Trophoblast cell (in vitro differentiated cells and primary cell): ENCODE measurements at regions not wholly inside any gene's neighbourhood (a gene's known extent, or its start where the extent isn't known, plus 50 kb on each side); places are given as distances from the start of the nearest gene placed in this dataset.

Source experiments
- DNase-seq, 2 donors: peaks; one replicate each; pipeline ENCODE4 v3.0.0-alpha.2; 2016
- H2AFZ ChIP-seq: 2 replicates; pipeline ENCODE4 v1.6.1; 2013; ENCODE audit warnings: low read length, moderate library complexity, mild to moderate bottlenecking; ENCODE audit not compliant: insufficient read depth, poor library complexity
- H2AK5ac ChIP-seq: 2 replicates; pipeline ENCODE4 v1.6.1; 2013; ENCODE audit warnings: mild to moderate bottlenecking, low read length
- H2BK120ac ChIP-seq: 2 replicates; pipeline ENCODE4 v1.6.1; 2013; ENCODE audit warnings: low read length, mild to moderate bottlenecking, moderate library complexity; ENCODE audit not compliant: insufficient read depth, poor library complexity
- H2BK12ac ChIP-seq: 2 replicates; pipeline ENCODE4 v1.6.1; 2013; ENCODE audit warnings: mild to moderate bottlenecking, low read length, moderate library complexity
- H2BK5ac ChIP-seq: 2 replicates; pipeline ENCODE4 v1.6.1; 2013; ENCODE audit warnings: low read length, low read depth, moderate library complexity, mild to moderate bottlenecking; ENCODE audit not compliant: poor library complexity
- H3K14ac ChIP-seq: 2 replicates; pipeline ENCODE4 v1.6.1; 2013; ENCODE audit warnings: mild to moderate bottlenecking, low read length
- H3K18ac ChIP-seq: 2 replicates; pipeline ENCODE4 v1.6.1; 2013; ENCODE audit warnings: mild to moderate bottlenecking, low read length
- H3K23ac ChIP-seq: 2 replicates; pipeline ENCODE4 v1.6.1; 2013; ENCODE audit warnings: low read length
- H3K27ac ChIP-seq: 2 replicates; pipeline ENCODE4 v1.5.1; 2013; ENCODE audit warnings: low read depth, mild to moderate bottlenecking, inconsistent platforms, low read length, moderate library complexity
- H3K27me3 ChIP-seq: 2 replicates; pipeline ENCODE4 v1.6.1; 2013; ENCODE audit warnings: inconsistent platforms, mild to moderate bottlenecking, low read length, moderate library complexity; ENCODE audit not compliant: insufficient read depth
- H3K36me3 ChIP-seq, 2 experiments: 1 replicate in 1 of 2; 2 replicates in 1 of 2; pipeline ENCODE4 v1.6.1; 2013; ENCODE audit warnings: low read length in 2 of 2, mild to moderate bottlenecking in 2 of 2, moderate library complexity in 1 of 2; ENCODE audit not compliant: insufficient read depth in 2 of 2, control insufficient read depth in 1 of 2
- H3K4ac ChIP-seq: 2 replicates; pipeline ENCODE4 v1.6.1; 2013; ENCODE audit warnings: low read depth, mild to moderate bottlenecking, low read length, moderate library complexity
- H3K4me1 ChIP-seq, 2 experiments: 1 replicate in 1 of 2; 2 replicates in 1 of 2; pipeline ENCODE4 v1.6.1; 2013; ENCODE audit warnings: low read length in 2 of 2, mild to moderate bottlenecking in 2 of 2, moderate library complexity in 1 of 2; ENCODE audit not compliant: insufficient read depth in 2 of 2, control insufficient read depth in 1 of 2
- H3K4me2 ChIP-seq: 2 replicates; pipeline ENCODE4 v1.6.1; 2013; ENCODE audit warnings: inconsistent platforms, mild to moderate bottlenecking, low read length, moderate library complexity
- H3K4me3 ChIP-seq: 2 replicates; pipeline ENCODE4 v1.5.1; 2013; ENCODE audit warnings: mild to moderate bottlenecking, low read depth, low read length, inconsistent platforms
- H3K79me1 ChIP-seq: one replicate; pipeline ENCODE4 v1.6.1; 2013; ENCODE audit warnings: low read length
- H3K79me2 ChIP-seq: 2 replicates; pipeline ENCODE4 v1.6.1; 2013; ENCODE audit warnings: low read length, mild to moderate bottlenecking; ENCODE audit not compliant: control insufficient read depth, insufficient read depth, poor library complexity
- H3K9ac ChIP-seq: 2 replicates; pipeline ENCODE4 v1.6.1; 2013; ENCODE audit warnings: mild to moderate bottlenecking, low read length
- H3K9me3 ChIP-seq: 2 replicates; pipeline ENCODE4 v1.6.1; 2013; ENCODE audit warnings: low read depth, mild to moderate bottlenecking, control low read depth, inconsistent platforms, low read length; ENCODE audit not compliant: insufficient read depth
- H4K12ac ChIP-seq: 2 replicates; pipeline ENCODE4 v1.6.1; 2013; ENCODE audit warnings: low read depth, mild to moderate bottlenecking, low read length, moderate library complexity
- H4K8ac ChIP-seq: 2 replicates; pipeline ENCODE4 v1.6.1; 2013; ENCODE audit warnings: low read depth, mild to moderate bottlenecking, low read length, moderate library complexity
- H4K91ac ChIP-seq: one replicate; pipeline ENCODE4 v1.6.1; 2013; ENCODE audit warnings: low read depth, mild to moderate bottlenecking, low read length, moderate library complexity
- WGBS: extraction: QIAGEN DNeasy Blood & Tissue Kit; methylation state at CpG from one replicate; pipeline ENCODE4 v1.1.7; 2013; ENCODE audit warnings: missing lambda C conversion rate; ENCODE audit not compliant: insufficient read length, insufficient coverage; ENCODE audit errors: extremely low coverage; 5-methylcytosine and 5-hydroxymethylcytosine counted together

DNA sequence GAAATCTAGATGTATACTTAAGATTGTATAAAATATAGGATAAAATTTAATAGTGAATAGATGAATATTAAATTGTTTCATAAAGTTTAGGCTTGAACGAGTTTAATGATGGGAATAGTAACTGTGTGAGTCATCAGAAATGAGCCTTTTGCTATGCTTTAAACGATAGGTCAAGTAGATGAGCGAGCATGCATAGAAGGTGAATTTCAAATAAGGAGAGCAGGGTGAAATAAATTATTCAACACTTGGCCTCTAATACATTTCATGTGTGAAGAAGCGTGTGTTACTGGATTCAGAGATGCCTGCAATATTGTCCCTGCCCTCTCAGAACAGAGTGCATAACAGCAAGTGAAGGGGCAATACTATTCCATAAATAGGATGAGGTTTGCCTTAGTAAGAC lies 74.4 kb upstream of the EYA4 start:
- Histone ChIP-seq H3K4ac (no peak overlapping the region), H3K79me1 (no peaks in the 10 kb centered on the region)
- 100% methylated on average over 1 of the region's 4 CpGs for WGBS

DNA sequence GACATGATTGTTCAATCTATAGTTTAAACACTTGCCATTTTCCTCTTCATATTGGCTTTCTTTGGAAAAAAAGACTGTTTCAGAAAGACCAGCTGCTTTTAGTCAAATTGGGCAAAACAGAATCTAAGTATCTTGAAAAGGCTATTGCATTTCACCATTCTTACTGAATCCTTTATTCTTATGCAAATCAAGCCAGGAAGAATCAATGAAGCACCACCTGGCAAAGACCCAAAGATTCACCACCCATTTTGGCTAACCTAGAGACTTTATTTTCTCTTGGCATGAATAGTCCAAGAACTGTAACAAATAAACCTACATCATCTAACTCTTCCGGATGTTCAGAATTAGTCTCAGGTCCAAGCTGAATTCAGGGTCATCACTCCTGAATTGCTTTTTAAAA lies 71.3 kb upstream of the EYA4 start:
- H4K91ac ChIP-seq: no peak overlapping the region
- no peak for DNase-seq
- H3K14ac ChIP-seq: no peak overlapping the region
- no peak overlapping the region for H2AK5ac ChIP-seq
- H3K79me2 ChIP-seq: no peaks in the 10 kb centered on the region
- H4K8ac ChIP-seq: no peak overlapping the region
- H3K27ac ChIP-seq: no peak overlapping the region
- no peak overlapping the region for H2BK120ac ChIP-seq
- no peaks in the 10 kb centered on the region for H3K4me1 ChIP-seq
- no peak overlapping the region for H3K4ac ChIP-seq
- no peak overlapping the region for H3K23ac ChIP-seq
- no peaks in the 10 kb centered on the region for H3K79me1 ChIP-seq
- peaks cover 7% of the 10 kb centered on the region for H3K9me3 ChIP-seq
- H3K4me2 ChIP-seq: no peak overlapping the region
- no peaks in the 10 kb centered on the region for H3K36me3 ChIP-seq
- no peak overlapping the region for H2BK12ac ChIP-seq
- H3K18ac ChIP-seq: no peak overlapping the region
- H2BK5ac ChIP-seq: no peak overlapping the region
- no peak overlapping the region for H3K4me3 ChIP-seq
- no peak overlapping the region for H3K9ac ChIP-seq
- H4K12ac ChIP-seq: no peak overlapping the region
- no peaks in the 10 kb centered on the region for H3K27me3 ChIP-seq
- no CpG with 5 or more reads among the region's 1 CpG for WGBS
- H2AFZ ChIP-seq: no peak overlapping the region

More for the DNA sequence above, 74.4 kb upstream of the EYA4 start:
- no peaks in the 10 kb centered on the region for H3K79me2 ChIP-seq
- no peak overlapping the region for H4K12ac ChIP-seq
- H3K4me2 ChIP-seq: no peak overlapping the region
- H4K8ac ChIP-seq: no peak overlapping the region
- no peak overlapping the region for H4K91ac ChIP-seq
- H3K4me3 ChIP-seq: no peak overlapping the region
- no peaks in the 10 kb centered on the region for H3K36me3 ChIP-seq
- DNase-seq: no peak
- H3K9ac ChIP-seq: no peak overlapping the region
- H2BK12ac ChIP-seq: no peak overlapping the region
- no peak overlapping the region for H2AK5ac ChIP-seq
- H3K23ac ChIP-seq: no peak overlapping the region
- no peaks in the 10 kb centered on the region for H3K9me3 ChIP-seq
- no peak overlapping the region for H3K27ac ChIP-seq
- no peak overlapping the region for H2AFZ ChIP-seq
- no peaks in the 10 kb centered on the region for H3K27me3 ChIP-seq
- H2BK5ac ChIP-seq: no peak overlapping the region
- H3K4me1 ChIP-seq: no peaks in the 10 kb centered on the region
- H3K18ac ChIP-seq: no peak overlapping the region
- H3K14ac ChIP-seq: no peak overlapping the region
- H2BK120ac ChIP-seq: no peak overlapping the region

DNA sequence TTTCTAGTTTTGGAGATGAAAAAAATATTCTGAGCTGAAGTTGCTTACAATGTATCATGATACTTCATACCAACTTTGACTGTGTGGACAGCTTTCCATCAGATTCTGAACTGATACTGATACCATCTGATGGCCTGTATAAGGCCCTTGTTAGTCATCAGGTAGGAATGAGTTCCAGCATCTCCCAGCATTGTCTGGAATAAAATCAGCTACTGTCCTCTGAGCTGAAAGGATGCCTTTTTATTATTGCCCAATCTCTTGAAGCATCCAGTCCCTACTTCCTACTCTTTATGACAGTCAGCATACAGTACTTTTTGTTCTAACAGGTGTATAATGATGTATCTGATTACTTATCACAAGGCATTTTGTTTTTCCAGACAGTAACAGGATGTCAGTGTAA lies 70.6 kb upstream of the EYA4 start:
- H3K36me3 ChIP-seq: no peaks in the 10 kb centered on the region
- H3K27ac ChIP-seq: no peak overlapping the region
- no peak overlapping the region for H2BK120ac ChIP-seq
- H3K4me3 ChIP-seq: no peak overlapping the region
- no peaks in the 10 kb centered on the region for H3K4me1 ChIP-seq
- H4K91ac ChIP-seq: no peak overlapping the region
- no peaks in the 10 kb centered on the region for H3K27me3 ChIP-seq
- no peaks in the 10 kb centered on the region for H3K79me1 ChIP-seq
- H2AFZ ChIP-seq: no peak overlapping the region
- no peak overlapping the region for H3K23ac ChIP-seq
- H3K4ac ChIP-seq: no peak overlapping the region
- DNase-seq: peak; percentile 71 to 73
- no peak overlapping the region for H3K18ac ChIP-seq
- H4K8ac ChIP-seq: no peak overlapping the region
- no peak overlapping the region for H2BK5ac ChIP-seq
- no peaks in the 10 kb centered on the region for H3K79me2 ChIP-seq
- no peak overlapping the region for H3K4me2 ChIP-seq
- no peak overlapping the region for H4K12ac ChIP-seq
- H3K14ac ChIP-seq: no peak overlapping the region
- H3K9me3 ChIP-seq: peaks cover 7% of the 10 kb centered on the region
- no peak overlapping the region for H2AK5ac ChIP-seq
- H2BK12ac ChIP-seq: no peak overlapping the region
- H3K9ac ChIP-seq: no peak overlapping the region

DNA sequence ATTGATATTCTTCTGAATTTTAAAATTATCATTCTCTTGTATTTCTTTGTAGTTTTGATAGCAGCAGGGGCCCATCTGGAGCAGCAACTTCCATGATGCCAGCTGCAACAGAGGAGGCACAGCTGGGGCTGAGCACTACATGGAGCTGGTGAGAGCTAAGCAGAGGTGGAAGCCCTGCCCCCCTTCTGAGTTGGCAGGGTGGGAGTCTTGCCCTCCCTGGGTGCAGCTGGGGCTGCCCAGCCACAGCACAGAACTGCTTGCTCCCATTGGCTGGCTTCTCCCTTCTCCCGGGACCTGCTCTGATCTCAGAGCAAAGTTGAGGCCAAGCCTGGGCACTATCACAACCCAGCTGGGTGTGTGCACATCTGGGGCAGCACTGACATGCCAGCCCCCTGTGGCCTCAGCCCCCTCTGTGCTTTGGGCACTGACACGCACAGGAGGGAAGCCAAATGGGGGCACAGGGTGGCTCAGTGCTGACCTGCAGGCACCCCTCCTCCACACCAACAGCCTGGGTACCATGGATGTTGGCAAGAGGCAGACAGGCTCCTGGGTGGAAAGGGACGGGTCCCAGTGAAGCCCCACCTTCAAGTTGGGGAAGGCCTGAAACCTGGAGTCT lies 69.1 kb upstream of the EYA4 start:
- Histone ChIP-seq H3K4me1 (no peaks in the 10 kb centered on the region), H3K23ac (no peak overlapping the region), H3K4me2 (no peak overlapping the region), H4K8ac (no peak overlapping the region), H3K27ac (no peak overlapping the region), H3K14ac (no peak overlapping the region), H3K36me3 (no peaks in the 10 kb centered on the region), H3K18ac (no peak overlapping the region), H3K79me1 (no peaks in the 10 kb centered on the region), H3K4ac (no peak overlapping the region), H3K79me2 (no peaks in the 10 kb centered on the region), H4K91ac (no peak overlapping the region), H2BK5ac (no peak overlapping the region), H2AK5ac (no peak overlapping the region), H3K4me3 (peak overlapping the region; percentile 28), H4K12ac (no peak overlapping the region), H3K27me3 (no peaks in the 10 kb centered on the region), H2AFZ (no peak overlapping the region), H2BK120ac (no peak overlapping the region), H3K9me3 (peaks cover 7% of the 10 kb centered on the region), H2BK12ac (no peak overlapping the region), H3K9ac (no peak overlapping the region)
- WGBS: no CpG with 5 or more reads among the region's 3 CpGs
- DNase-seq: no peak
